Stomach (tissue), 8 donors: ENCODE measurements at regions not wholly inside any gene's neighbourhood (a gene's known extent, or its start where the extent isn't known, plus 50 kb on each side); places are given as distances from the start of the nearest gene placed in this dataset.

Experiments
- DNase-seq, 2 donors: peaks; one replicate each; pipeline versions ENCODE4 v3.0.0 to v3.0.0-alpha.2; 2013 to 2019
- H3K27ac ChIP-seq, 5 donors: fragments of 200-600 bp in 4 of 5; sonication (generic) in 4 of 5; one replicate each; pipeline ENCODE4 v1.5.1; 2013 to 2019; ENCODE audit warnings: mild to moderate bottlenecking in 1 of 5, moderate library complexity in 1 of 5
- H3K27me3 ChIP-seq, 3 donors: fragments of 200-600 bp; sonication (generic); one replicate each; pipeline ENCODE4 v1.5.1; 2017 to 2019; ENCODE audit warnings: mixed run types in 1 of 3
- H3K36me3 ChIP-seq, 4 donors: fragments of 200-600 bp; sonication (generic); 1 replicate in 3 of 4; 2 replicates in 1 of 4; pipeline ENCODE4 v1.5.1; 2016 to 2019
- H3K4me1 ChIP-seq, 4 donors: fragments of 200-600 bp; sonication (generic); one replicate each; pipeline ENCODE4 v1.5.1; 2016 to 2019
- H3K4me3 ChIP-seq, 4 donors: fragments of 200-600 bp; sonication (generic) in 3 of 4; one replicate each; pipeline ENCODE4 v1.5.1; 2016 to 2019; ENCODE audit warnings: mild to moderate bottlenecking in 1 of 4
- H3K9me3 ChIP-seq, 4 donors: fragments of 200-600 bp; sonication (generic); one replicate each; pipeline ENCODE4 v1.5.1; 2016 to 2019
- CTCF ChIP-seq, 7 experiments: fragments of 450-650 bp in 4 of 7; fragments of 200-600 bp in 3 of 7; sonication (generic) in 3 of 7; IDR thresholded peaks; one replicate each; pipeline ENCODE4 v1.5.1; 2016 to 2019; ENCODE audit warnings: antibody characterized with exemption in 7 of 7, control low read depth in 2 of 7, mild to moderate bottlenecking in 1 of 7
- EP300 ChIP-seq: sonication (generic); formaldehyde crosslinking; IDR thresholded peaks from one replicate; pipeline ENCODE4 v1.6.1; 2017; ENCODE audit warnings: antibody characterized with exemption
- POLR2A ChIP-seq, 4 donors: fragments of 450-650 bp; IDR thresholded peaks; one replicate each; pipeline ENCODE4 v1.6.1; 2016; ENCODE audit warnings: antibody characterized with exemption in 4 of 4, control low read depth in 2 of 4, mild to moderate bottlenecking in 1 of 4, moderate library complexity in 1 of 4
- POLR2AphosphoS5 ChIP-seq, 3 donors: sonication (generic); formaldehyde crosslinking; IDR thresholded peaks; one replicate each; pipeline ENCODE4 v1.6.1; 2016; ENCODE audit warnings: antibody characterized with exemption in 3 of 3
- WGBS, 5 donors: extraction: QIAGEN DNeasy Blood & Tissue Kit in 3 of 5; methylation state at CpG; one replicate each; pipeline versions ENCODE4 v1.1.5 to v1.1.7; 2013 to 2018; 5-methylcytosine and 5-hydroxymethylcytosine counted together
- intact Hi-C: fragments of 100-400 bp; cut with DNase I; formaldehyde crosslinking; loops from one replicate; pipeline ENCODE4 v1.15.1; 2023; ENCODE audit warnings: low total_unique reads
- small RNA-seq, 4 donors: library from RNA; depleted of rRNA; stranded (forward); fragments of <200 nt; gene quantifications; one replicate each; pipeline ENCODE3, GENCODE V24; 2016
- donor health status: healthy with polysubstance abuse.
- donor health status: Bipolar disorder and iron deficiency.
- donor health status: healthy.

- no peaks in the 10 kb centered on the region for H3K4me1 ChIP-seq
- peaks cover 0 to 15% (median 12%) of the 10 kb centered on the region in 4 donors for H3K9me3 ChIP-seq
- WGBS, 5 donors: 89 to 97% (median 91%) methylated on average over 2 of the region's 2 CpGs
- H3K4me3 ChIP-seq: no peak overlapping the region
- no peak for DNase-seq
- no peaks in the 10 kb centered on the region for H3K27me3 ChIP-seq
- TF ChIP-seq POLR2A (IDR thresholded peaks at IDR 0.05) (no peak), POLR2AphosphoS5 (IDR thresholded peaks at IDR 0.05) (no peak), CTCF (IDR thresholded peaks at IDR 0.05) (no peak), EP300 (no peak)
- intact Hi-C loops: no loop called here
- H3K27ac ChIP-seq: no peak overlapping the region
- no peaks in the 10 kb centered on the region for H3K36me3 ChIP-seq
These were observed 66.3 kb upstream of the PHACTR3 start for GRCh38 chr20:59537991-59538390.

- Histone ChIP-seq H3K4me3 (no peak overlapping the region), H3K27ac (no peak overlapping the region), H3K27me3 (peaks cover 0 to 15% (median 0%) of the 10 kb centered on the region in 3 donors), H3K36me3 (no peaks in the 10 kb centered on the region), H3K9me3 (no peaks in the 10 kb centered on the region), H3K4me1 (no peaks in the 10 kb centered on the region)
- DNase-seq: no peak
- TF ChIP-seq CTCF (IDR thresholded peaks at IDR 0.05) (no peak), POLR2AphosphoS5 (IDR thresholded peaks at IDR 0.05) (no peak), POLR2A (IDR thresholded peaks at IDR 0.05) (no peak), EP300 (no peak)
- intact Hi-C loops: no loop called here
- WGBS, 5 donors: 88 to 93% (median 90%) methylated on average over 5 to 8 of the region's 8 CpGs
These were observed 56.7 kb upstream of the PHACTR3 start for GRCh38 chr20:59547596-59547995.

Small RNAs in the stretch of these regions (small RNA-seq; reads per million reads assigned to genes)
- gene PIEZO1P1: 0 reads per million in 4 donors
